Stimulated activated CD8-positive, alpha-beta memory T cell treated with anti-CD3 and anti-CD28 coated beads, Interleukin-4, amount 100 ng/mL, for 4 hours (primary cell): ENCODE measurements at regions not wholly inside any gene's neighbourhood (a gene's known extent, or its start where the extent isn't known, plus 50 kb on each side); places are given as distances from the start of the nearest gene placed in this dataset.

Experiments used
- DNase-seq, 2 donors: peaks; one replicate each; pipeline ENCODE4 v3.0.0-alpha.2; 2020; ENCODE audit warnings: low read depth in 2 of 2, low spot score in 1 of 2

DNA sequence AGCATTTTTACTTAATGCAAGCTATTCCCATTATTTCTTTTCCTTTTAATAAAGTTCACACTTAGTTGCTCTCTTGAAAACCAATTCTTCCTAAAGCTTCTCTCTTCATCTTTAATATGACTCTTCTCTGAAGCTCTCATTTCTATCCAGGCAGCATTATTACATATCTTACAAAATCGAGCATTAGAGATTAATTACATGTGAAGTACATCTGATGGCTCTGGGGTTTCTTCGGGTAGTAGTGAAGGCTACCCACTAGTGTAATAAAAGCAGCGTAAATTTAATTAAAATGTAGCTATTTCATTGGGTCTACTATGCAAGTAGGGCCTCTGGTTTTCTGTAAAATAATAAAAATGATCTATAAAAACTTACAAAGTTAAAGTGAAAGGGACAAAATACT lies 513.6 kb upstream of the DPH6 start:
- no peak for DNase-seq

DNA sequence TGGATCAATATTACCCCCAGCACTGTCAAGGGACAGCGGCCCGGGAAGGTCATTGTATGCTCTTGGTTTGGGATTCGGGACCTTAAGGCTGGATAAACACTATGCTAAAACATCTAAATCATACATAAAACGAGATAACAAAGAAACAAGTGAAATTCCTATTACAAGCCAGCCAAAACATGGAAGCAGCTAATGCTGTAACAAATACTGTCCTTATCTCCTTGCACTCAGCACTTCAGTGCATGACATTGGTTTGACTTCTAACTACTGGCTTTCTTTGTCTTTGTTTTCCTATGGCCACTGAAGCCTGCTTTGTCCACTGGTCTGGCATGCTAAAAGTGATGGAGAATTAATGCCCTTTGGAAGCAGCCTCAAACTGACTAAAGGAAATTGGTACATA lies 516.4 kb upstream of the DPH6 start:
- no peak for DNase-seq

- no peak for DNase-seq
Observed at GRCh38 chr15:36066757-36067156, 512.7 kb upstream of the CDIN1 start.

- DNase-seq: no peak
Observed at GRCh38 chr15:36067483-36068274, 511.7 kb upstream of the CDIN1 start.

DNA sequence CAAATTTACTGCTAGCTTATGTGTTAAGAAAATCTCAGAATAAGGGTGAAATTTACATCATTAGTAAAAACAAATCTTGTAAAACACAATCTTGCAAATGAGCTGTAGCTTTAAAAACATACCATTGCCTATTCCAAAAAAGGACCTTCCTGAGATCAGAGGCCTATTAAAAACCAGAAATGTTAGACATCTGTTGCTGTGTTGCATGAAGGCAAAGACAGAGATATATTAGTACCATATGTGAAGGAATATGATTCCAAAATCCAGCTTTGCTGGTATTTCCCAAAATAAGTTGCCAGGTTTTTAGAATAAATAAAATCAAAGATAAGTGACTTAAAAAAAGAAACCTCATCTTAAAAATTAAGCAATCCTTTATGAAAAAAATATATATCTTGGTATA lies 504.1 kb upstream of the CDIN1 start:
- no peak for DNase-seq

GRCh38 chr15:36079021-36079420 lies 500.4 kb upstream of the CDIN1 start:
- no peak for DNase-seq

DNA sequence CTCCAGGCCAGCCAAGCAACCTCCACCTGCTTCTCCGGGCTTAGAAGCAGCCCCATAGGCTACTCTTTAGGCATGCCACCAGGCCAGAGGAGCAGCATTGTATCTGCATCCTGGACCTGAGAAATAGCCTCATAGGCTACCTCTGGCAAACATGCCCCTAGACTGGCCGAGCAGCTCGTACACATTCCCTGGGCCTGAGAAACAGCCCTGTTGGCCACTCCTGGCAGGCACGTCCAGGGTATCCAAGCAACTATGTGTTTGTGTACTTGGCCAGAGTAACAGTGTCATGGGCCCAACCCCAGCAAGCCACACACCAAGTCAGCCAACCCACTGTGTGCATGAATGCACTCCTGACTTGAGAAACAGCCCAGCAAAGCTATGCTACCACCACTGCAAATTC lies 498.7 kb upstream of the CDIN1 start:
- DNase-seq: no peak

GRCh38 chr15:36090286-36090946 lies 489.0 kb upstream of the CDIN1 start:
- DNase-seq: no peak

DNA sequence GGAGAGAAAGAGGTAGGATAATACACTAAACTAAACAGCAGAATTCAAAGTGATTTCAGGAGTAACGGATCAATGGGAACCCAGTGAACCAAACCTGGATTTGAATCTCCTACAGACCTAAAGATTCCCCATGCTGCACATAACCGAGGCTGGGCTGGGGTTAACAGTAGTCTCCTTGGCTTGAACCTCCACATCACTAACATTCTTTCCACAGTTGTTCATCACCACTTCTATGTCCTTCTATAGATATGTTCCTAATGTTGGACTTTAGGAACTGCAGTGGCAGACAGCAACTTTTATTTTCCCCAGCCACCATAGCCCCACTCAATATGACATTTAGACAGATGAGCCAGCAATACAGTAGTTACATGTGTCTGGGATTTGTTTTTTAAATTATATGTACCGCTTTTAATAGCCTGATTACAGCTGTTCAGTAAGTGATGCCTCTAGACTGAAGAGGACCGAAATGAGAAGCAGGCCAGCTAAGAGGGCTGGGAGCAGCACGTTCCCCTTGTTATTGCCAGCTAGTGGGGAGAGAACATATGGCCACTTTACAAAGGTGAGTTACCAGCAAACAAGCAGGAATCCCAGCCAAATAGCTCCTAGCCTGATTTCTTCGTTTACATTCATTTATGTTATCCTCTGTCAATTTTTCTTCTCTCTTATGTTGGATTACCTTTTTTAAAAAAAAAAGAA lies 472.6 kb upstream of the CDIN1 start:
- no peak for DNase-seq

DNA sequence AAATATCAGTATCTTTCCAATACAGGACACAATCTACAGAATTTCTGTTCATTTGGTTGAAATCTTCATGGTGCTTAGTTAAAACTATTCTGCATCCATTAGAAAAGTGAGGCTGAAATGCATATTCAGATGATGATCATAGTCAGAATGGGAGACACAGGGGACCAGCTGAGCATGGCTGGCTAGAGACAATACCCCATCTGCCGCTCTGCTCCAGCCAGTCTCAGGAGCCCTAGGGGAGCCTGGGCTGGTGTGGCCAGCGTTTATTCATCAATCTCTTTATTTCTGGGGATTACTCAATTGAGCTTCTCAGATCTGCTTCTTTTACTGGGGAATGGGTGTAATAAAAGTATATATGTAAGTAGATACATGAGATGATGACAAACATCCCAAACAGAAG lies 470.9 kb upstream of the CDIN1 start:
- DNase-seq: no peak

DNA sequence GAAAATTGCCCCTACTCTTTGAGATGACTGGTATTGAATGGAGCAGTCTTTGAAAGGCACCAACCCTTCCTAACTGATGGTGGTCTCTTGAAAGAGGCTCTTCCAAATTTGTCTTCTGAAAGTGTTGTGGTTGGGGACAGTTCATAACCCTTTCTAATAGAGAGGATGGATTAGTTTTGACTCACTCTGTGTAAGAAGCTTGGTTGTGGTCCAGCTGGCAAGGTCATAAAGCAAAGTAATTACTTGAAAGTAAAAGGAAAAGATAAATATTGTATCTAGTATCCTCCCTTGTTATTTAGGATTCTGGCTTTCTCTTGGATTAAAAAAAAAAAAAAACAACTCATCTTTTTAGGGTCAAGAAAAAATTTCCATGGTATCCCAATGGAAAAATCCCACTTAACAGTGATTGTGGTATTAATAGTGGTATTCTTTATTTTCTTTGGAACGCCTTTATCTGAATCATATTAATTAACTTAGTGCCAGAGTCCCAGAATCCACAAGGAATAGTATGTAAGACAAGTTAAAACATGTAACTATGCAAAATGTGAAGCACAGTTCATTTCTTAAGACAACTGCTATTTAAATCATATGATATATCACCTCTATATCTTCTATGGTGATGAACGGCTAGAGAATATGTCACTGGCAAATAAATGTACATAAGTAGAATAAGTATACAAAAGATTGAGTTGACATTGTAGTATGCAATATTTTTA lies 469.3 kb upstream of the CDIN1 start:
- DNase-seq: no peak

- no peak for DNase-seq
Observed at GRCh38 chr15:36110659-36110993, 468.8 kb upstream of the CDIN1 start.

DNA sequence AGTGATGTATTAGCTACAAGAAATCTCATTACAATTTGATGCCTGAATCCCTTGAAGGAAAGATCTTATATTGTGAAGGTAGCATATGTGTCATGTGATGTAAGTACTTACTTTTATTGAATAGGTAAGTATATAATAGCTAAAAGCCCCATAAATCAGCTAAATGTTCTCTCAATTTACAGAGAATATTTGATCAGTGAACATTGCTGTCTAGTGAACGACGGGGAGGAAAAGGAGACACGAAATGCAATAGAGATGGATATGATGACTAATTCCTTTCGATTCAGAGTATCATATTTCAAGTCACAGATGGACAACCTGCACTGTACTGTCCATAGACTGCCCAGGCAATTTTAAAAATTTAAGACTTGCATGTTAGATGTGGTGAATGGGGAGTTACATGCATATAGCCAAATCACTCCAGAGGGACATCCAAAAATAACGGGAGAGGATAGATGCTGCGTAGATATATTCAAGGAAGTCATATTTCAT lies 462.1 kb upstream of the CDIN1 start:
- no peak for DNase-seq

DNA sequence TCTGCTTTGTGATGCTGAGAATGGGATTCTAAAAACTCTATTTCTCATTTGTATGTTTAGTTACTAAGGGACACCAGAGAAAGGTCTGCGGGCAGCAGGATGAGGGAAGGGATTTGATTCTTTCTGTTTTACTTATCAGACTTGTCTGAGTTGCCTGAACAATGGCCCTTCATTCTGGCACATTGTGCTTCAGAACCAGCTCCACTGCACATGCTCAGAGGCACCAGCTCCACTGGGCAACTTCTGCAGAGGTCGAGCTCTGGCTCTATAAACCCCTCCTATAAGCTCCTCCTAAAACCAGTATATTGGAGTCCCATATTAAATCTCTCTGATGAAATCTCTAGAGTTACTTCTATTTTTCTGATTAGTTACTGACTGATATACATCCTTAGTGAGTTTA lies 453.2 kb upstream of the CDIN1 start:
- no peak for DNase-seq

DNA sequence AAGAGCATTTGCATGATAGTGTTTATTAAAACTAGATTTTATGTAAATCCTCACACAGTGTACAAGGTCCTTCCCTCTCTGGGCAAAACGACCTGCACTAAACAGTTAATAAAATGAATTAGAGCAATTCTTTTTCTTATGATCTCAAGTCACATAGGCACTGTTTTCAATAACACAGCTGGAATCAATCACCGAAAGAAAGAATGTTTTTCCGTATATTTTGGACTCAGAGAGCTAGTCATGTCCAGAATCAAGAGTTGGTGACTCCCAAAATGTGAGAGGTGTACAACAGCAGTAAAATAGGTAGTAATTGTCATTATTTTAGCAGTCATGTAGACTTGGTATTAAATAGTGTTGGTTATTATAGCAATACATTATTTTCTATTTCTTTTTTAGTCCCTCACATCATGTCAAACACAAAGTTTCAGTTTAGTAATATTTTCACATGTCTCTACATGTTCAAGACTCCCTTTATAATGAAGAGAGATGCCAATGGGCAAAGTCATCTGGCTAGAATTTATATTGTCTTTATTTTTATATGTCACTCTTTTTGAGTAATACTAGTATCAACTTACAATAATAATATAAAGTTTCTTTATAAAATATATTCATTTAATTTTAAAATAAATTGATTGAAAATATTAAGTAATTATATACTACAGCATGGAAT lies 448.6 kb upstream of the CDIN1 start:
- DNase-seq: no peak

DNA sequence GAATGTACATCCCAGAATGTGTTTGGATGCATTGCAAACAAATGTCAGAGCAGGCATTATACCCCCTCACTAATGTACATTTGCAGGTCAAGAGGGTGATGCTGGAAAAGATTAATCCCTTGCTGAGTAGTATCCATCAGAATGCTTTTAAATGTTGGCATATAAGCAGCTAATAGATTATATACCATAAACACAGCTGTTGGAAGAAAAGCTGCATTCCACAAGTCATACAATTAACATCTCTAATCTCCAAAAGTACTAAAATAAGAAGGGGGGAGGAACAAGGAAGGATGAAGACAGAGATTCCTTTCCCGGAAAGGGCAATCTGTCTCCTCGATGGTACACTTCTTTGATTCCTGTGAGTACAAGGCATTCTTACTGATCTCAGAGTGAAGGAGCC lies 445.7 kb upstream of the CDIN1 start:
- no peak for DNase-seq

GRCh38 chr15:36136049-36136448 lies 443.4 kb upstream of the CDIN1 start:
- DNase-seq: no peak

DNA sequence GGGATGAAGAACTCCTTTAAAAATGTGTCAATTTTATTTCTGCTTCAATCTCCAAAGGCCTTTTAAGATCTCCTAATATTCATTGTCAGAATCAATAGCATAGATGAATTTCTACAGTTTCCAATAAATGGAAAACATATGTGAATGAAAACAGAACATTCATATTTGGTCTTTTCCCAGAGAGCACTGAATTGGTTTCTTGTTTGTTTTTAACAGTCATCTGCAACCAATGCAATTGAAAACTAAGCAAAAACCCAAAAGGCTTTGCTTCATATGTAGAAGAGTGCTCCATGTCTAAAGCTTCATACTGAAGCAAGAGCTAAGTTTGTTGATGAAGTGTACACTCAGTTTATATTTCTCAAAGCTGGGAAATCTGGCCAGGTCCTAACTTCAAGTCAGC lies 426.5 kb upstream of the CDIN1 start:
- DNase-seq: no peak

DNA sequence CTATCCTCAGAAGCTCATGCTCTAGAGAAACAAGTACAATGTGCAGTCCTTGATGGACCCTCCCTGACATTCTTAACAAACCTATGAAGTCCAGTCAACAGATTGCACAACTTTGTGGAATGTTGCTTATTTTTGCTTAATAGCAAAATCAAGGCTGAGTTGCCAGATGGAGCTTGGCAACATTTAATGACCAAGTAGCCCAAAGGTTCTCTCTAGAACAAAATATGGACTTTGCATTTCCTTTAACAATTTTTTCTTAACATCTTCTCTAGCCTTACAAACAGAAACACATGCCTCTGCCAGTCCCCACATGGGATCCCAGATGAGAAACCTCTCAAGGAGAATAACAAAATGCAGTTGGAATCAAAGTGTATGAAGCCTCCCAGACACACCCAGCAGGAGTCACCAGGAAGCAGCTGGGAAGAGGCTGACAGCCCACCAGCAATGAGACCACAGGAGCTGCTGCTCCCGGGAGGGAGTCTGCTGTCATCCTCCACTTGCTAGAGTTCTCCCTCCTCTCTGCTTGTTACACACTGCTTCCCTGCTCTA lies 422.5 kb upstream of the CDIN1 start:
- no peak for DNase-seq

DNA sequence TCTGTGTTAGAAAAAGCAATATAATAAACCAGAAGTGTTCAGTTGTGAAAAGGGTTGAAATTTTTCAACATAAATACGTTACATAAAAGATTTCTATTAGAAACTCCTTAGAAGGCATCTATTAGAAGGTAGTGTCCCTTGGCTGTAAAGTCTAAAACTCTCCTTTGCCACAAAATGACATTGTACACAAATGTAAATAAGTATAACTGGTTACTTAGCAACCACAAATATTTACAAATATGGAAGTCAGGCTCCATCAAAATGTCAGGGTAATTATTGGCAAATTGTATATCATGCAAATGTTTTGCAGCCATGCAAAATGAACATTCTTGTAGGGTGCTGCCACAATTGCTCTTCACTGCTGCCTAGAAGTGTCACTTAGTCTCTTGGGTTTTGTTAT lies 419.1 kb upstream of the CDIN1 start:
- DNase-seq: no peak

DNA sequence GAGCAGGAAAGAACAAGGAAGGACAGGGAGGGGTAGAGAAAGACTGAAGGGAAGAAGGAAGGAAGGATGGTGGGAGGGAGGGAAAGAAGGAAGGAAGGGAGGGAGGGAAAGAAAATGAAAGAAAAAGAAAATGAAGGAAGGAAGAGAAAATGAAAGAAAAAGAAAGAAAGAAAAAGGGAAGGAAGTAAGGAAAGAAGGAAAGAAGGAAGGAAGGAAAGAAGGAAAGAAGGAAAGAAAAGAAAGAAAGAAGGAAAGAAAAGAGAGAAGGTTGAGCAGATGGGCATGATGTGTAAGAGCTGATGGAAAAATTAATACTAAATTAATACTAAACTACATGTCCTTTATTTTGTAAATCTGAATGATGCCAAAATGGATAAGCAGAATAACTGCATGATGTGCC lies 418.3 kb upstream of the CDIN1 start:
- no peak for DNase-seq
